K562 (cell line): ENCODE measurements at regions not wholly inside any gene's neighbourhood (a gene's known extent, or its start where the extent isn't known, plus 50 kb on each side); places are given as distances from the start of the nearest gene placed in this dataset.

Experiments used
- ATAC-seq: fragments of 200-7000 bp; cut with Tn5 transposase; 3 replicates; pipeline ENCODE4 v1.9.1; 2020; ENCODE audit warnings: moderate library complexity
- BruUV-seq: library from RNA; stranded (reverse); fragments of 400-500 nt; replicated peaks from 2 replicates; lab custom pipeline; 2021; lab: Mats Ljungman, UMichigan
- CTCF ChIA-PET: fragments of 300-600 bp; formaldehyde crosslinking; extraction: SDS; loops from one replicate; lab custom pipeline; 2021; ENCODE audit warnings: low intra/inter-chr PET ratio; lab: Yijun Ruan, JAX
- POLR2A ChIA-PET: fragments of 300-600, 350-650 bp; sonication (Branson Sonifier 250); formaldehyde crosslinking; extraction: SDS; loops from one replicate; lab custom pipeline; 2021; ENCODE audit warnings: antibody characterized with exemption, inconsistent platforms; lab: Yijun Ruan, JAX
- DNase-seq, 4 experiments: peaks; one replicate each; pipeline versions ENCODE4 v3.0.0 to v3.0.0-alpha.2; 2011 to 2018; ENCODE audit warnings: low spot score in 3 of 4, mixed read lengths in 3 of 4; ENCODE audit errors: extremely low read depth in 1 of 4
- FAIRE-seq: peaks from 2 replicates; lab custom pipeline; 2011; peaks lifted over from hg19 to GRCh38; lab: Jason Lieb, UNC
- H2AFZ ChIP-seq: 2 replicates; pipeline ENCODE4 v1.6.0; 2011; ENCODE audit warnings: low read depth, low read length, control low read depth, inconsistent platforms
- H3K27ac ChIP-seq: fragments of 200-600 bp; 3 replicates; pipeline ENCODE4 v1.8.0; 2011; ENCODE audit warnings: low read depth, mild to moderate bottlenecking, control low read depth, inconsistent platforms, low read length, moderate library complexity, mixed read lengths; ENCODE audit errors: extremely low read depth
- H3K27me3 ChIP-seq, 2 experiments: fragments of 300-600 bp in 1 of 2; 2 replicates in 1 of 2; 3 replicates in 1 of 2; pipeline versions ENCODE4 v1.6.0 to v1.8.0; 2011; ENCODE audit warnings: inconsistent platforms in 2 of 2, low read length in 2 of 2, mild to moderate bottlenecking in 1 of 2, mixed read lengths in 1 of 2, moderate library complexity in 1 of 2; ENCODE audit not compliant: control insufficient read depth in 2 of 2, insufficient read depth in 2 of 2
- H3K36me3 ChIP-seq: fragments of 300-600 bp; 3 replicates; pipeline ENCODE4 v1.8.0; 2011; ENCODE audit warnings: mild to moderate bottlenecking, low read length, inconsistent platforms; ENCODE audit not compliant: control insufficient read depth, insufficient read depth
- H3K4me1 ChIP-seq, 2 experiments: fragments of 200-600 bp in 1 of 2; replicated peaks in 1 of 2; 2 replicates in 1 of 2; 3 replicates in 1 of 2; pipeline versions ENCODE4 v1.5.1 to v1.8.0; 2011; ENCODE audit warnings: inconsistent platforms in 2 of 2, low read length in 2 of 2, mild to moderate bottlenecking in 1 of 2, mixed read lengths in 1 of 2, moderate library complexity in 1 of 2; ENCODE audit not compliant: control insufficient read depth in 2 of 2, insufficient read depth in 2 of 2
- H3K4me2 ChIP-seq: 2 replicates; pipeline ENCODE4 v1.6.1; 2011; ENCODE audit warnings: low read length, control low read depth, inconsistent platforms, mixed read lengths; ENCODE audit not compliant: insufficient read depth
- H3K4me3 ChIP-seq: fragments of 200-600 bp; sonication (generic), shearing (Covaris generic); 2 replicates; pipeline ENCODE4 v1.5.1; 2016; ENCODE audit warnings: control low read depth, inconsistent platforms
- H3K79me2 ChIP-seq: fragments of 200-600 bp; 3 replicates; pipeline ENCODE4 v1.8.0; 2011; ENCODE audit warnings: low read length, inconsistent platforms; ENCODE audit not compliant: control insufficient read depth, insufficient read depth
- H3K9ac ChIP-seq, 2 experiments: 2 replicates each; pipeline versions ENCODE4 v1.6.0 to v1.6.1; 2011; ENCODE audit warnings: low read depth in 2 of 2, low read length in 2 of 2, control low read depth in 1 of 2, inconsistent platforms in 1 of 2, mild to moderate bottlenecking in 1 of 2, mixed read lengths in 1 of 2; ENCODE audit not compliant: insufficient read depth in 1 of 2
- H3K9me1 ChIP-seq: one replicate; pipeline ENCODE4 v1.6.0; 2011; ENCODE audit warnings: inconsistent platforms, mild to moderate bottlenecking, low read length, moderate library complexity; ENCODE audit not compliant: control insufficient read depth, insufficient read depth
- H3K9me3 ChIP-seq: replicated peaks from 2 replicates; pipeline ENCODE4 v1.5.1; 2011; ENCODE audit warnings: low read depth, low read length, inconsistent platforms; ENCODE audit not compliant: control insufficient read depth, insufficient read depth
- H4K20me1 ChIP-seq: replicated peaks from 2 replicates; pipeline ENCODE4 v1.6.1; 2011; ENCODE audit warnings: low read length, inconsistent platforms, mixed read lengths; ENCODE audit not compliant: control insufficient read depth, insufficient read depth
- MEIS2 ChIP-seq: fragments of 450-650 bp; IDR thresholded peaks from 2 replicates; pipeline ENCODE4 v1.6.1; 2014; ENCODE audit warnings: mild to moderate bottlenecking; ENCODE audit not compliant: partially characterized antibody
- NFE2 ChIP-seq: IDR thresholded peaks from 2 replicates; pipeline ENCODE4 v1.6.1; 2014; ENCODE audit warnings: antibody characterized with exemption, low read depth
- NR2F6 ChIP-seq: fragments of 450-650 bp; formaldehyde crosslinking; IDR thresholded peaks from 2 replicates; pipeline ENCODE4 v1.4.0; 2020; ENCODE audit warnings: mild to moderate bottlenecking
- PPARD ChIP-seq: fragments of 250-450 bp; sonication (Bioruptor Pico); IDR thresholded peaks from 2 replicates; pipeline ENCODE4 v1.8.0; 2022; ENCODE audit warnings: inconsistent platforms, mild to moderate bottlenecking, moderate library complexity
- RBBP5 ChIP-seq: fragments of 200-600 bp; sonication (generic); IDR thresholded peaks from 2 replicates; pipeline ENCODE4 v1.6.1; 2012; ENCODE audit warnings: borderline replicate concordance, mild to moderate bottlenecking, low read length, control low read depth, inconsistent platforms; ENCODE audit not compliant: insufficient read depth, poor library complexity, severe bottlenecking
- ZNF717 ChIP-seq: fragments of 250-450 bp; sonication (Bioruptor Pico); IDR thresholded peaks from 2 replicates; pipeline ENCODE4 v1.5.0; 2021
- WGBS: fragments of 100-300 bp; shearing (Covaris generic); methylation state at CpG from one replicate; pipeline ENCODE4 v1.1.6; 2016; ENCODE audit warnings: low coverage, mixed read lengths; ENCODE audit not compliant: insufficient coverage; ENCODE audit errors: missing lambda C conversion rate; 5-methylcytosine and 5-hydroxymethylcytosine counted together
- in situ Hi-C: fragments of 300-500 bp; cut with MboI; formaldehyde crosslinking; loops from 4 replicates; pipeline ENCODE4 v1.15.0; 2018; ENCODE audit warnings: inconsistent platforms, mixed read lengths
- intact Hi-C: fragments of 100-400 bp; cut with micrococcal nuclease; formaldehyde crosslinking; loops from 2 replicates; pipeline ENCODE4 v1.14.2; 2022
- TF ChIP-seq, protein P1 (sequence below): sonication (generic); formaldehyde crosslinking; IDR thresholded peaks from 2 replicates; pipeline ENCODE4 v1.8.0; 2022; ENCODE audit warnings: missing genetic modification reagents, mild to moderate bottlenecking, borderline replicate concordance
- TF ChIP-seq, protein P2 (sequence below): fragments of 450-650 bp; conservative IDR thresholded peaks from 2 replicates; pipeline ENCODE4 v1.6.1; 2016; ENCODE audit warnings: missing genetic modification characterization, low read depth, mild to moderate bottlenecking, control low read depth, missing compliant biosample characterization

- Histone ChIP-seq H2AFZ (no peak overlapping the region), H3K27ac (no peak overlapping the region), H3K4me2 (no peak overlapping the region), H3K4me1 (no peaks in the 10 kb centered on the region), H4K20me1 (no peaks in the 10 kb centered on the region), H3K36me3 (no peaks in the 10 kb centered on the region), H3K27me3 (no peaks in the 10 kb centered on the region), H3K4me3 (no peak overlapping the region), H3K9me3 (no peaks in the 10 kb centered on the region), H3K9ac (no peak overlapping the region), H3K79me2 (no peaks in the 10 kb centered on the region), H3K9me1 (no peaks in the 10 kb centered on the region)
- ChIA-PET POLR2A (no interaction called here), CTCF (no interaction called here)
- no peak for ATAC-seq
- no peak for DNase-seq
- intact Hi-C loops, result no loop called here
- BruUV-seq, result no TSS peak
- in situ Hi-C loops, result no loop called here
- FAIRE-seq, result no peak
- WGBS, result 1% methylated on average over 3 of the region's 3 CpGs
- TF ChIP-seq, protein P1, sequence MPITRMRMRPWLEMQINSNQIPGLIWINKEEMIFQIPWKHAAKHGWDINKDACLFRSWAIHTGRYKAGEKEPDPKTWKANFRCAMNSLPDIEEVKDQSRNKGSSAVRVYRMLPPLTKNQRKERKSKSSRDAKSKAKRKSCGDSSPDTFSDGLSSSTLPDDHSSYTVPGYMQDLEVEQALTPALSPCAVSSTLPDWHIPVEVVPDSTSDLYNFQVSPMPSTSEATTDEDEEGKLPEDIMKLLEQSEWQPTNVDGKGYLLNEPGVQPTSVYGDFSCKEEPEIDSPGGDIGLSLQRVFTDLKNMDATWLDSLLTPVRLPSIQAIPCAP (CRISPR knock-in tag), result no peak
- no peak for TF ChIP-seq NFE2
- TF ChIP-seq, protein P2, sequence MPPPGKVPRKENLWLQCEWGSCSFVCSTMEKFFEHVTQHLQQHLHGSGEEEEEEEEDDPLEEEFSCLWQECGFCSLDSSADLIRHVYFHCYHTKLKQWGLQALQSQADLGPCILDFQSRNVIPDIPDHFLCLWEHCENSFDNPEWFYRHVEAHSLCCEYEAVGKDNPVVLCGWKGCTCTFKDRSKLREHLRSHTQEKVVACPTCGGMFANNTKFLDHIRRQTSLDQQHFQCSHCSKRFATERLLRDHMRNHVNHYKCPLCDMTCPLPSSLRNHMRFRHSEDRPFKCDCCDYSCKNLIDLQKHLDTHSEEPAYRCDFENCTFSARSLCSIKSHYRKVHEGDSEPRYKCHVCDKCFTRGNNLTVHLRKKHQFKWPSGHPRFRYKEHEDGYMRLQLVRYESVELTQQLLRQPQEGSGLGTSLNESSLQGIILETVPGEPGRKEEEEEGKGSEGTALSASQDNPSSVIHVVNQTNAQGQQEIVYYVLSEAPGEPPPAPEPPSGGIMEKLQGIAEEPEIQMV (tag), result no peak
- no peak for TF ChIP-seq ZNF717 (CRISPR knock-in tag)
- TF ChIP-seq MEIS2, result no peak
- TF ChIP-seq RBBP5, result no peak
- TF ChIP-seq PPARD (CRISPR knock-in tag), result no peak
- TF ChIP-seq NR2F6 (CRISPR knock-in tag), result no peak
Observed at GRCh38 chr7:118041251-118041878, 142.6 kb upstream of the LSM8 start.
